LNCAP (cell line): ENCODE measurements at regions not wholly inside any gene's neighbourhood (a gene's known extent, or its start where the extent isn't known, plus 50 kb on each side); places are given as distances from the start of the nearest gene placed in this dataset.

Experiments
- TF ChIP-seq, protein P1 (sequence below): fragments of 450-650 bp; IDR thresholded peaks from 2 replicates; pipeline ENCODE4 v1.5.1; 2017; ENCODE audit warnings: mild to moderate bottlenecking

GRCh38 chr5:60178101-60178500, 284.6 kb upstream of the PDE4D start:
- TF ChIP-seq, protein P1, sequence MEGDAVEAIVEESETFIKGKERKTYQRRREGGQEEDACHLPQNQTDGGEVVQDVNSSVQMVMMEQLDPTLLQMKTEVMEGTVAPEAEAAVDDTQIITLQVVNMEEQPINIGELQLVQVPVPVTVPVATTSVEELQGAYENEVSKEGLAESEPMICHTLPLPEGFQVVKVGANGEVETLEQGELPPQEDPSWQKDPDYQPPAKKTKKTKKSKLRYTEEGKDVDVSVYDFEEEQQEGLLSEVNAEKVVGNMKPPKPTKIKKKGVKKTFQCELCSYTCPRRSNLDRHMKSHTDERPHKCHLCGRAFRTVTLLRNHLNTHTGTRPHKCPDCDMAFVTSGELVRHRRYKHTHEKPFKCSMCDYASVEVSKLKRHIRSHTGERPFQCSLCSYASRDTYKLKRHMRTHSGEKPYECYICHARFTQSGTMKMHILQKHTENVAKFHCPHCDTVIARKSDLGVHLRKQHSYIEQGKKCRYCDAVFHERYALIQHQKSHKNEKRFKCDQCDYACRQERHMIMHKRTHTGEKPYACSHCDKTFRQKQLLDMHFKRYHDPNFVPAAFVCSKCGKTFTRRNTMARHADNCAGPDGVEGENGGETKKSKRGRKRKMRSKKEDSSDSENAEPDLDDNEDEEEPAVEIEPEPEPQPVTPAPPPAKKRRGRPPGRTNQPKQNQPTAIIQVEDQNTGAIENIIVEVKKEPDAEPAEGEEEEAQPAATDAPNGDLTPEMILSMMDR: no peak

DNA sequence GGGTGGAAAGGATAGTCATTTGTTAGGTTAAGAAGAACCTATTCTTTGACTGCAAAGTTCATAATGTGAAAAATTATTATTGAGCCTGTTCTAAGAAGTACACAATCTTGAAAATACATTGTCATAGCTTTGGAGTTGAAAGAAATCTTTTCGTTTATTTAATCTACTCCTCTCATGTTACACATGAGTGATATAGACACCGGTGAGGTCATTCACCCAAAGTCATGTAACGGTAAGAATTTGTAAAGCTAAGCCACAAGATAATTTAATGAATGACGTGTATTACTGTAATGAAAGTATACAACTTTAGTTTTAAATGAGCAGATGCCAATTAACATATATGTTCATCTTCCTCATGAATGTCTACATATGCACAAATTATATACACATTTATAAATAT, 284.1 kb upstream of the PDE4D start:
- TF ChIP-seq, protein P1: no peak

DNA sequence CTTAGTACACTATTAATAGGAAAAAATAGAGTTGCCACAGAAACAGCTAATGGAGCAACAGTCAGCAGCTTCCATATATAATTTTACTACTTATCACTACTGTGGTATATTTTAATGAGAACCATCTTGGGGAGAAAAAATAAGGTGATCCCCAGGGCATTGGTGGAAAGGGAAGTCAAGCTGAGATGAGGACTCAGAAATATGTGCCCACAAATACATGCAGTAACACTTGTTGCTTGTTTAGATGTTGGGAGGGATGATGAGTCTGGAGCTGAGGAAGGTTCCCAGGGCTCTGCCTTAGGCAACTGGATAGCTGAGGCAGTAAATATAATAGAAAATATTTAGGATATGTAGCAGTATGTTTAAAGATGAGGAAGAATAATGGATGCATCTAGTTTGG, 280.1 kb upstream of the PDE4D start:
- TF ChIP-seq, protein P1: no peak

DNA sequence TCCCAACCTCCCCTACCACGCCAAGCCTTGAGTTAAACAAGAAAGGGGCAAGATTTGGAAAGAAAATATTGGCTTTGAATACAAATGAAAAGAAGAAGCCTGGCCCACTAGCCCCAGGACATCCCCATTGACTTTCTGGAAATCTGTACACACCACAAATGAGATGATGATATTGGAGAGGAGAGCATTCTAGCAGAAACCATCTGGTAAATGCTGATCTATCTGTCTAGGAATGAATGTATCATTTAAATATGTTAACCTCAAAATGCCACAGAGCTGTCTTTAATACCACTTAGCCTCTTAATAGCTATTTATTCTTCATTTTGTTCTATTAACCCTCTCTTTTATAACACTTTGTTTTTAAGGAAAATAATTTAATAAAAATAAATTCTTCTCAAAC, 270.2 kb upstream of the PDE4D start:
- TF ChIP-seq, protein P1: no peak

- TF ChIP-seq, protein P1: no peak
These were observed 268.9 kb upstream of the PDE4D start for GRCh38 chr5:60162441-60162840.

DNA sequence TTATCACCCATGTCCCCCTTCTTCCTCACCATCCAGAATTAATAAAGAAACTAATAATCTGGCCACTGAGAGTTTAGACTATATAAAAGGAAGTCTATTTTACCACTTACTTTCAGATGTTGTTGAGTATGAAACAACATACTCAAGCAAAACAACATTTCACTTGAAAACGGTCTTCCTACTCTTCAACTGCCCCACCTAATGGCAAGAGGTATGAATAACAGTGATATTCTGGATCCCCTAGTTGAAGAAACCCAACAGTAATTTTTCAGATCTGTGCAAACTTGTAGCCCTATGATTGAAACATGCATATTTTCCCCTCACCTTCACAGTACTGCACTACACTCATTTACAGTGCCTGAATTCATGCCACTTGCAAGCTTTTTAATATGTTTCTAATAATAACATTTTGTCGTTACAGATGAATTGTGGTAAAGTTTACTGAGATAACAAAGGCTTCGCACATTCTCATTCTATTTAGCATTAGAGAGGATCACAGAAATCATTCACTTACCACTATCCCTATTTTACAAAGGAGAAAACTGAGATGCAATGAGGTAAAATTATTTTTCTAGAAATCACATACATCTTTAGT, 267.9 kb upstream of the PDE4D start:
- TF ChIP-seq, protein P1: peak; percentile 67

- TF ChIP-seq, protein P1: no peak
These were observed 255.6 kb upstream of the PDE4D start for GRCh38 chr5:60149081-60149480.

DNA sequence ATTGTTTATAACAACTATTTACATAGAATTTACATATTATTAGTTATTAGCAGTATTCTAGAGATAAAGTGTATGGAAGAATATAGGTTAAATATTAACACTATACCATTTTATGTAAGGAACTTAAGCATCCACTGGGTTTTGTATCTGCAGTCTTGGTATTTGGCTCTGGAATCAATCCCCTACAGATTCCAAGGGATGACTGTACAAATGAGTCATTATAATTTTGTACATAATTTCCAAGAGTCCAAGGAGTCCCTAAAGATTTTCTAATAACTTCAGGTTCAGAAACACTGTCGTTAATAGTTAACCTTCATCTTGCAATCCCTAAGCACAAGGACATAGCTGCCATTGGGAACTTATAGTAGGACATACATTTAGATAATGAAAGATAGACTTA, 254.8 kb upstream of the PDE4D start:
- TF ChIP-seq, protein P1: no peak
